ENCODE measurements at regions not wholly inside any gene's neighbourhood (a gene's known extent, or its start where the extent isn't known, plus 50 kb on each side); places are given as distances from the start of the nearest gene placed in this dataset.
"Not testable (repeated sequence)": the region's sequence is repeated elsewhere in the genome, so short reads cannot be mapped to it uniquely, and the experiment has no call there.

- no peak for DNase-seq
These were observed 541.2 kb downstream of the NUP35 start for GRCh38 chr2:183665425-183665824.

DNA sequence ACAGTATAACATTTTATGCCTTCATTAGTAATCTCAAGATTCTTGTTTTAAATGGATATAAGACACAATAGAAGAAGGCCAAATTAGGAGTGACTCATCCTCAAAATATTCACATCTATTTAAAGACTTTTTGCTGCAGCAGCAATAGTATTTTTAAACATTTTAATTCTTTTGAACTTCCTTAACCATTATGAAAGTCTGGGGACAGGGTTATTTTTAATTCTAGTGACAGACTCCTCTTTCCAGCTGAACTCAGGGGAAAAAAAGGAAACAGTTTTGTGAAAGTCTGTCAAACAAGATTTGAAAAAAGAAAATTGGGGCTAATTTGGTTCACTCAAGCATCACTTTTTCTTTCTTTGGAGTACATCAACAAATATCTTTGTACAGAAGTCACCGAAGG is 541.8 kb downstream of the NUP35 start:
- no peak for DNase-seq

DNA sequence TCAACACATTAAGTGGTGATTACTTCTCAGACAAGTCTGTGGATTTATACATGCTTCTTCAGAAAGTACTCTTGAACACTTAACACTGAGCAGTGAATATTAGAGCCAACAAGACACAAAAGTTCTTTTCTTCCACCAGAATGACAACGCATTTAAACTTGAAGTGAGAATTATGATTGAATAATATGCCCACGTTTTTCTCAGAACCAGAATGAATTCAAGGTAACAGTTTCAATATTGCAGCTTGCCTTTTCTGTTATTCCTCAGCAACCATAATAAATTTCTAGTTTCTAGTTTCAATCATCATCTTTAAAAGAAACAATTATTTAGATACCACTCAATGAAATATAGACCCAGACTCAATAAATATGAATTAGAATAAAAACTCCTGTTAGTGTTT is 547.0 kb downstream of the NUP35 start:
- DNase-seq = no peak

- DNase-seq = no peak
These were observed 554.7 kb downstream of the NUP35 start for GRCh38 chr2:183678908-183679307.

DNA sequence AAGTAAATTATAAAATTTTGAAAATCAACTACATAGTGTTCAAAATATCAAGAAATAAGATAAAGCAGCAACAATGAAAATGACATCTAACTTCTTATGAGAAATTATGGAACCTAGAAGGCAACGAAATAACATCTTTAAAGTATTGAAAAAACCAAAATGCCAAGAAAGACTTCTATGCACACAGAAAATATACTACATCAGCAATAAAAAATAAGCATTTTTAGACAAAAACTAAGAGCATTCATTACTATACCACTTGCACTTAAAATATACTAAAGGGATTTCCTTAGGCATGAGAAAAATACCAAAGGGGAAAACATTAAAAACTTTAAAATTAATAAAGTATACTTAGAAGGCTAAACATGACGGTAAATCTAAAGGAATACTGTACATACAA is 556.3 kb downstream of the NUP35 start:
- no peak for DNase-seq

DNA sequence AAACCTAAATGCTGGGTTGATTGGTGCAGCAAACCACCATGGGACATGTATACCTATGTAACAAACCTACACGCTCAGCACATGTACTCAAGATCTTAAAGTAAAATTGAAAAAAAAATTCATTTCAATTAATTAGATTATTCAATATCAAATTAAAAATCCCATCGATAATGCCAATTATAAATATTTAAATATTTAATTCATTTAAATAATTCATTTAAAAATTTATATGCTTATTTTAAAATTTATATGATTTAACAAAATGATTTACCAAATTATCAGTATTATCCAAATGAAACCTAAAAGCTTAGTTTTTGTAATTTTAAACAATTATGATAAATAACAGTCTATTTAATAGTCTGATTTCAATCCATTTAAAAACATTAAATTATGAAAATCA is 560.4 kb downstream of the NUP35 start:
- DNase-seq = no peak

GRCh38 chr2:183696028-183696427 is 571.8 kb downstream of the NUP35 start:
- no peak for DNase-seq

DNA sequence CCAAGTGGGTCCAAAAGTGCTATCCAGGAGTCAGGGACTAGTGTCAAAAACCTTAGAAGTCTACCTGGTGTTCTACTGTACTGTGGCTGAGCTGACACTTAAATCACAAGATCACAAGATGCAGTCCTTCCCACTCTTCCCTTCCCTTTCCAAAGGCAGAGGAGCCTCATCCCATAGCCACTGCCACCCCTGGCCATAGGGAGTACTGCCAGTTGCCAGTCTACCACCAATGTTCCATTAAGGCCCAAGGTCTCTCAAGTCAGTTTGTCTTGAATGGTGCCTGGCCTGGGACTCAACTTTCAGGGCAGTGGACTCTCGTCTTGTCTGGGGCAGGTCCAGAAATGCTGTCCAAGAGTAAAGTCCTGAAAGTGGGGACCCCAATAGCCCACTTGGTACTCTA is 585.6 kb downstream of the NUP35 start:
- DNase-seq = no peak

GRCh38 chr2:183718246-183718645 is 594.0 kb downstream of the NUP35 start:
- DNase-seq = no peak

DNA sequence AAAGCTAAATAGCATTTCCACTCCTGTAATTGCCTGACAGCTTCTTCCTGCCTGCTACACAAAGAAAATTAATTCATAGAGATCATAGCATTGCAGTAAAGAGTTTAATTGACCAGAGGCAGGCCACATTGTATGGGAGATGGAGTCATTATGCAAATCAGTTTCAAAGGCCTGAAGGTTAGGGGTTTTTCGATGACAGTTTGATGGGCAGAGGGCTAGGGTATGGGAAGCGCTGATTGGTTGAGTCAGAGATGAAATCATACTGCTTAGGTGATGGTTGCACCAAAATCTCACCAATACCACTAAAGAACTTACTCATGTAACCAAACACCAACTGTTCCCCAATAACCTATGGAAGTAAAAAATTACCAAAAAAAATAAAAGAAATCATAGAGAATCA is 599.0 kb downstream of the NUP35 start:
- DNase-seq = no peak

DNA sequence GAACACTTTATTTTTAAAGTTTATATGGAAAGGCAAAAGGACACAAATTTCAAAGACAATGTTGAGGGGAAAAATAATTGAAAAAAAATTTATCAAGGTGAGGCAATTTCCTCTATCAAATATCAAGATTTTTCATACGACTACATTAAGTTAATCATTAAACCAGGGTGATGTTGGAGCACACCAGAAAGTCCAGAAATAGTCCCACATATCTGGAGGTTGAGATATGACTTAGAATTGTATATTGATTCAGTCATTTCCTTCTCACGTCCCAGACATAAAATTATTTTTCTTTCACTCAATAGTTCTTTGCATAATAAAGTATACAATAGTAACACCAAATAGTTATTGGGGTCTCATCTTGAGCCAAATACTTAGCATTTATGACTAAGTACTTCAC is 605.1 kb downstream of the NUP35 start:
- DNase-seq = no peak

DNA sequence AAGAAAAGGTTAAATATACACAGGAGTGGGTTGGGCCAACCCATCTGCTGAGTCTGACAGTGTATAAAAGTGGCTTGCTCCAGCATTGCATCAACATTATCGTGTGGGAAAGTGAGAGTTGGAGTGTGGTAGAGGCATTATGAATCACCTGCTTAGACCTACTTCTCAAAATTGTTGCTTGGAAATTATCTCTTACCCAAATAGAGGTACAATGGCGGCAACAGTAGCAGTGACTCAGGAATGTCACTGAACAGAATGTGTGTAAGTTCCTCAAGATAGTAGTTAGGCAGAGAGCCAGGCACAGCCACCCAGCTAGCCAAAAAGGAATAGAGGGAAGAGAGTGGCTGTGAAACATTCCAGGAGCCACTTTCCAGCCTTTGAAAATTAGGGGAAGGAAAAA is 616.0 kb downstream of the NUP35 start:
- DNase-seq = no peak

GRCh38 chr2:183752571-183752970 is 628.3 kb downstream of the NUP35 start:
- DNase-seq = no peak

GRCh38 chr2:183759033-183759432 is 634.8 kb downstream of the NUP35 start:
- DNase-seq = no peak

DNA sequence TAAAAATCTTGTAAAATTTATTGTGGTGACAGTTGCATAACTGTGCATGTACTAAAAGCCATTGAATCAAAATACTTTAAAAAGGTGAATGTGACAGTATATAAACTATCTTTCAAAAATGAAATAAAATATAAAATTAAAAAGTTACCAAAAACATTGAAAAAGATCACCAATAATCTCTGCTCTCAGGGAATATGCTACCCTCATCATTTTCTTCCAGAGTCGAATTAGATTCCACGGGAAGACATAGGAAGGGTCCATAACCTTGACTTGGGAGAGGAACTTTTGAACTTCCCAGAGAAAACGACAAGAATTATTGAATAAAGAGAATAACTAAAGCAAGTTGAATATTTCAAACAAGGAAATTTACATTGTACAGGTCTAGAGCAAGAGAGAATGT is 649.5 kb downstream of the NUP35 start:
- no peak for DNase-seq

DNA sequence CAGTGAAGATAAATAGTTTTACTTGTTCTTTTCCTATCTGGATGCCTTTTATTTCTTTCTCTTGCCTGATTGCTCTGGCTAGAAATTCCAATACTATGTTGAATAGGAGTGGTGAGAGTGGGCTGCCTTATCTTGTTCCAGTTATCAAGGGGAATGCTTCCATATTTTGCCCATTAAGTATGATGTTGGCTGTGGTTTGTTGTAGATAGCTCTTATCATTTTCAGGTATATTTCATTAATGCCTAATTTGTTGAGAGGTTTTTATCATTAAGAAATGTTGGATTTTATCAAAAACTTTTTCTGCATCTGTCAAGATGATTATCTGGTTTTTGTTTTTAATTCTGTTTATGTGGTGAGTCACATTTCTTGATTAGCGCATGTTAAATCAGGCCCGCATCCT is 655.8 kb downstream of the NUP35 start:
- DNase-seq = no peak

- DNase-seq = no peak
These were observed 658.2 kb downstream of the NUP35 start for GRCh38 chr2:183782436-183782835.

GRCh38 chr2:183788796-183789195 is 664.6 kb downstream of the NUP35 start:
- DNase-seq = not testable (repeated sequence)

- not testable (repeated sequence) for DNase-seq
These were observed 668.1 kb downstream of the NUP35 start for GRCh38 chr2:183792165-183792924.

- DNase-seq = no peak
These were observed 674.3 kb downstream of the NUP35 start for GRCh38 chr2:183798535-183798934.

- no peak for DNase-seq
These were observed 675.5 kb downstream of the NUP35 start for GRCh38 chr2:183799761-183800160.

GRCh38 chr2:183803596-183803995 is 679.4 kb downstream of the NUP35 start:
- DNase-seq = no peak

DNA sequence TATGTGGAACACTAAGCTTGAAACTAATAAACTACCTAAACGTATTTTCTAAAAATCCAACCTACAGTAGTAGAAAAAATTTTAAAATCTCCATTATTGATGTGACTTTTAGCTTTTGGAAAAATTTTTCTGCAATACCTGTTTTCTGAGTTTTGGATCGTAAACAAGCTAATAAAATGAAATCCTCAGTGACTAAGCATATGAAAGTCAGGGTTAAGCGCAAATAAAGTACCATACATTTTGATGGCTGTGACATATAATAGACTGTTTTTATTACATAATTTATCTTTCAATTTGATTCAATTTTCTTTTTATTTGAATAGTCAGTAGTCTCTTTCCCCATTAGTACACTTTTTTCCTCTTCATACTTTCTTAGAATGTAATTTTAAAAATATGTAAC is 683.6 kb downstream of the NUP35 start:
- DNase-seq = no peak

DNA sequence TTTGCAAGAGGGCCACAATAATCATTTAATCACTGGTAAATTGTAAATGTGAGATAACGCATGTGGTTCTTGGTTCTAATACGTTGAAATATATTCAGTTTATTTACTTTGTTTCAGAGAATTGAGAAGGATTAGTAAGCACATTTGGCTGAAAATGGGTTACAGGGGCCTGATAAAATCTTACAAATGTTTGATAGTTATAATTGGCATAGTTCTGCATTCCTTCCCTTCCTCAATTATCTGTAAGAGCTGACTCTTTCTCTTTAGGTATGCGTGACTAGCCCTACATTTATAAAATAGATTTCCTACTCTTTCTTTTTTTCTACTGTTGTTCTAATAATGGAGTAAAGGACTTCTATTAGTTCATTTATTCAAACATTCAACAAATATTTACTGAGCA is 685.2 kb downstream of the NUP35 start:
- DNase-seq = no peak

GRCh38 chr2:183811281-183811680 is 687.0 kb downstream of the NUP35 start:
- DNase-seq = no peak
